Common myeloid progenitor, CD34-positive (primary cell): ENCODE measurements at regions not wholly inside any gene's neighbourhood (a gene's known extent, or its start where the extent isn't known, plus 50 kb on each side); places are given as distances from the start of the nearest gene placed in this dataset.

Experiments
- CTCF ChIA-PET: fragments of 350-600 bp; sonication (Branson Sonifier 250); formaldehyde crosslinking; loops from one replicate; lab custom pipeline; 2021; ENCODE audit warnings: antibody characterized with exemption; lab: Charles Lee
- POLR2A ChIA-PET: fragments of 350-600 bp; sonication (Branson Sonifier 250); formaldehyde crosslinking; loops from one replicate; lab custom pipeline; 2021; ENCODE audit warnings: antibody characterized with exemption; lab: Charles Lee
- DNase-seq, 3 donors: peaks; one replicate each; pipeline versions ENCODE4 v3.0.0 to v3.0.0-alpha.2; 2013
- H3K27ac ChIP-seq, 2 experiments: 1 replicate in 1 of 2; 2 replicates in 1 of 2; pipeline ENCODE4 v1.7.0; 2013; ENCODE audit warnings: inconsistent platforms in 2 of 2, low read length in 2 of 2, mild to moderate bottlenecking in 2 of 2, low read depth in 1 of 2, moderate library complexity in 1 of 2; ENCODE audit not compliant: severe bottlenecking in 2 of 2, insufficient read depth in 1 of 2, poor library complexity in 1 of 2
- H3K27me3 ChIP-seq, 5 experiments: replicated peaks in 2 of 5; 1 replicate in 3 of 5; 2 replicates in 2 of 5; pipeline versions ENCODE4 v1.6.1 to v1.7.0; 2013; ENCODE audit warnings: low read length in 4 of 5, mild to moderate bottlenecking in 2 of 5, moderate library complexity in 2 of 5, inconsistent platforms in 1 of 5; ENCODE audit not compliant: insufficient read depth in 5 of 5, control insufficient read depth in 4 of 5
- H3K36me3 ChIP-seq, 4 experiments: 1 replicate in 2 of 4; 2 replicates in 2 of 4; pipeline versions ENCODE4 v1.6.1 to v1.7.0; 2013; ENCODE audit warnings: low read length in 3 of 4, control low read depth in 1 of 4, mild to moderate bottlenecking in 1 of 4; ENCODE audit not compliant: control insufficient read depth in 4 of 4, insufficient read depth in 4 of 4
- H3K4me1 ChIP-seq, 4 experiments: 1 replicate in 3 of 4; 2 replicates in 1 of 4; pipeline versions ENCODE4 v1.6.1 to v1.7.1; 2013; ENCODE audit warnings: low read length in 3 of 4, mild to moderate bottlenecking in 3 of 4, control low read depth in 1 of 4, inconsistent platforms in 1 of 4, moderate library complexity in 1 of 4; ENCODE audit not compliant: control insufficient read depth in 4 of 4, insufficient read depth in 4 of 4; ENCODE audit errors: control extremely low read depth in 1 of 4
- H3K4me3 ChIP-seq, 7 experiments: 1 replicate in 4 of 7; 2 replicates in 3 of 7; pipeline versions ENCODE4 v1.5.1 to v1.7.0; 2013; ENCODE audit warnings: mild to moderate bottlenecking in 7 of 7, low read length in 6 of 7, moderate library complexity in 6 of 7, inconsistent platforms in 2 of 7, low read depth in 2 of 7, control low read depth in 1 of 7; ENCODE audit not compliant: insufficient read depth in 4 of 7, control insufficient read depth in 1 of 7; ENCODE audit errors: extremely low read depth in 1 of 7
- H3K9me3 ChIP-seq, 5 experiments: 1 replicate in 4 of 5; 2 replicates in 1 of 5; pipeline versions ENCODE4 v1.6.1 to v1.7.1; 2013; ENCODE audit warnings: low read length in 4 of 5, mild to moderate bottlenecking in 2 of 5, inconsistent platforms in 1 of 5, low read depth in 1 of 5, moderate library complexity in 1 of 5; ENCODE audit not compliant: control insufficient read depth in 4 of 5, insufficient read depth in 2 of 5; ENCODE audit errors: control extremely low read depth in 1 of 5
- WGBS: methylation state at CpG from one replicate; pipeline ENCODE4 v1.1.5; 2013; ENCODE audit not compliant: insufficient coverage; 5-methylcytosine and 5-hydroxymethylcytosine counted together

DNA sequence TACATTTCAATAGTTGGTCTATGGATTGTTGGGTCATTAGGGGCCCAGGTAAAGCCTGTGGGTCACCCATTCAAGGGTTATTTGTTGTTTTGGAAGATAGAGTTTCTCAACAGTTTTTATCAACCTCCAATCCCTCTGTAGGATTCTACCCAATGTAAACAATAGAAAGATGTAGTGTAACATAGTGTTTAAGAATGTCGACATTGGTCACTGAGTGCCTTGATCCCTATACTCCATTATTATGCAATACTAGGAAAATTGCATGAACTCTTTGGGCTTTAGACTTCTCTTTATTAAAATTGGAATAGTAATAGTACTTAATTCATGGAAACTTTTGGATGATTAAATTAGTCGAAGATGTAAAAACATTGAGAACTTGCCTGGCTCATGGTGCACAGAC, 292.1 kb downstream of the GPD2 start:
- WGBS = no CpG with 5 or more reads among the region's 2 CpGs

DNA sequence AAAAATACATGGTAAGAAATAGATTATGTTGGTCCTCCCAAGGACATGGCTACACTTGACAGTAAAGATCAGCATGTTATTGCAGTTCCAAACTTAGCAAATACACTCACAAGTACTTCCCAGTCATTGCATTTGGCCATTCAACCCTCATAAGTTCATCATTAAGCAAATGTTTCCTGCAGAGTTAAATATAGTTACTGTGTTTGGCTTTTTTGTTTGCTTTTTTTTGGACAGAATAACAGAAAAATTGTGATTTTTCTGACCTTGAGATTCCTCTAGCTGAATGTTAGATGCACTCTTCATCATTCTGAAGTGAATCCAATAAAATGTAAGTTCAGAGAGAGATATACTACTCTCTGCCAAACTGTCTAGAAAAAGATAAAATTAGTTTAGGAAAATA, 295.3 kb downstream of the GPD2 start:
- H3K4me3 ChIP-seq = no peak overlapping the region
- no peak for DNase-seq
- ChIA-PET POLR2A (no interaction called here), CTCF (no interaction called here)
- H3K27ac ChIP-seq = no peak overlapping the region
- H3K27me3 ChIP-seq = no peaks in the 10 kb centered on the region
- no peaks in the 10 kb centered on the region for H3K36me3 ChIP-seq
- no peaks in the 10 kb centered on the region for H3K9me3 ChIP-seq
- no peaks in the 10 kb centered on the region for H3K4me1 ChIP-seq

More for the DNA sequence above, 292.1 kb downstream of the GPD2 start:
- Histone ChIP-seq H3K4me3 (no peak overlapping the region), H3K27ac (no peak overlapping the region), H3K36me3 (no peaks in the 10 kb centered on the region), H3K4me1 (no peaks in the 10 kb centered on the region), H3K9me3 (no peaks in the 10 kb centered on the region), H3K27me3 (no peaks in the 10 kb centered on the region)
- CTCF ChIA-PET = no interaction called here
- POLR2A ChIA-PET = no interaction called here
- DNase-seq = no peak

DNA sequence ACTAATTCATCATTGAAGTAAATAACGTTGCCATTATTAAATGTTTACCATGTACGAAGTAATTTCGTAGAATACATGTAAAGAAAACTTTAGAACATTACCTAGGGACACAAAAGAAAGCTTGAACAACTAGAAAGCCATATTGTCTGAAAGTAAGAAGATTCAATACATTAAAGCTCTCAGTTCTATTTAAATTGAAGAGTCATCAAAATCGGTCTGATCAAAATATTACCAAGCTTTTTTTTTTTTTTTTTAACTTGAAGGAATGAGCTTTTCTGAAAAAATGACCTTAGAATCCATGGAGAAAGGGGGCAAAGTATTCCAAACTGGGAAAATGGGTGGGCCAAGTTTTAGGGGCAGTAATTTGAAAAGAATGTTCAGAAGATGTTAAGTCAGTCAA, 300.8 kb downstream of the GPD2 start:
- ChIA-PET CTCF (no interaction called here), POLR2A (no interaction called here)
- Histone ChIP-seq H3K36me3 (no peaks in the 10 kb centered on the region), H3K9me3 (no peaks in the 10 kb centered on the region), H3K4me3 (no peak overlapping the region), H3K27ac (no peak overlapping the region), H3K4me1 (no peaks in the 10 kb centered on the region), H3K27me3 (no peaks in the 10 kb centered on the region)
- no peak for DNase-seq
- WGBS = no CpG with 5 or more reads among the region's 4 CpGs

DNA sequence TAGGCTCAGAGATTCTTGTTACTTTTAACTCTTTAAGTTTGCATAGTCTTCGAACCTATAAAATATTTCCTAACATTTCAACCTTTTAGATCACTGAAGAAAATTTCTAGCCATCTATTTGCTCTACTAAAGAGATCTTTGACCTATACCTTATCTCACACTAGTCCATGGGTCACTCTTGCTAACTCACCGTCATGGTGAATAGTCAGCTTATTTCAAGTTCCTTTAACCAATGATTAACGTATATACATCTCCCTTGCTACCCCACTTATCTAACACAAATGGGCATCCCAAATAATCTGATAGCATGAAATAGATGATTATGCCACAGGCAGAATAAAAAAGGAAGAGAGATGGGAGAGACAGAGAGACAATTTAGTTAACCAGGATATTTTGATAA, 303.1 kb downstream of the GPD2 start:
- H3K4me3 ChIP-seq = no peak overlapping the region
- ChIA-PET CTCF (interaction anchor here (1.2 kb wide), 1 partner anchor 49 kb away, joined by 3 read pairs; no protein-coding TSS in a partner anchor), POLR2A (no interaction called here)
- no peak for DNase-seq
- H3K4me1 ChIP-seq = no peaks in the 10 kb centered on the region
- peaks cover 0 to 2% (median 0%) of the 10 kb centered on the region in 5 experiments for H3K27me3 ChIP-seq
- no peak overlapping the region for H3K27ac ChIP-seq
- 100% methylated on average over 2 of the region's 3 CpGs for WGBS
- H3K9me3 ChIP-seq = peaks cover 0 to 1% (median 0%) of the 10 kb centered on the region in 5 experiments
- no peaks in the 10 kb centered on the region for H3K36me3 ChIP-seq

DNA sequence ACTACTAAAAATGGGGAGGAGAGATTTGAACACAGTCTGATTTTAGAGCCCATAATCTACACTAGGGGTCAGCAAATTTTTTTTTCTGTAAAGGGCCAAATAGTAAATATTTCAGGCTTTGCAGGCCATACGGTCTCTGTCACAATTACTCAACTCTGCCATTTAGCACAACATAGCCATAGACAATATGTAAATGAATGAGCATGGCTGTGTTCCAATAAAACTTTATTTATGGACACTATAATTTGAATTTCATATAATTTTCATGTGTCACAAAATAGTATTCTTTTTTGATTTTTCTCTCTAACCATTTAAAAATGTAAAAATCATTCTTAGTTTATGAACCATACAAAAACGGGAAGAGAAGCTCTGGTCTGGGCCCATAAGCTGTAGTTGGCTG, 309.4 kb downstream of the GPD2 start:
- ChIA-PET POLR2A (no interaction called here), CTCF (no interaction called here)
- no peak for DNase-seq
- 100% methylated on average over 1 of the region's 2 CpGs for WGBS
- Histone ChIP-seq H3K9me3 (peaks cover 0 to 3% (median 0%) of the 10 kb centered on the region in 5 experiments), H3K27ac (no peak overlapping the region), H3K4me1 (no peaks in the 10 kb centered on the region), H3K36me3 (no peaks in the 10 kb centered on the region), H3K27me3 (peaks cover 0 to 2% (median 0%) of the 10 kb centered on the region in 5 experiments), H3K4me3 (no peak overlapping the region)

DNA sequence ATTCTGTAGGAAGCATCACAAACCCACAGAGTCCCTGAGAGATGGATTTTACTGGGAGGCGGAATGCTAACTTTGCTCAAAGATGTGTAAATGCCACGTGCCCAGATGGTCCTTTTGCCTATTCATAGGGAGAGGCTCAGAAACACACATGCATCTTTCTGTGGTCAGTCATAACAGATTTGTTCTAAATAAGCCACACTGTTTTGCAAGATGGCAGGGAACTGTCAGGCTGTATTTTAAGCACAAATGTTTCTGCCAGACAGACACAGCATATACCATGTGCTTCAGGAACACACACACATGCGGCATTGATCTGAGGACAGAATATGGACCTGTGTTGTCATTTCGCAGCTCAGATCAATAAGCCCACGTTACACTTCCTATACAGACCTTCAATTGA, 312.0 kb downstream of the GPD2 start:
- no peaks in the 10 kb centered on the region for H3K4me1 ChIP-seq
- H3K36me3 ChIP-seq = no peaks in the 10 kb centered on the region
- DNase-seq = no peak
- WGBS = 79% methylated on average over 3 of the region's 5 CpGs
- peaks cover 0 to 1% (median 0%) of the 10 kb centered on the region in 5 experiments for H3K9me3 ChIP-seq
- H3K27me3 ChIP-seq = no peaks in the 10 kb centered on the region
- ChIA-PET CTCF (no interaction called here), POLR2A (no interaction called here)
- no peak overlapping the region for H3K27ac ChIP-seq
- no peak overlapping the region for H3K4me3 ChIP-seq

DNA sequence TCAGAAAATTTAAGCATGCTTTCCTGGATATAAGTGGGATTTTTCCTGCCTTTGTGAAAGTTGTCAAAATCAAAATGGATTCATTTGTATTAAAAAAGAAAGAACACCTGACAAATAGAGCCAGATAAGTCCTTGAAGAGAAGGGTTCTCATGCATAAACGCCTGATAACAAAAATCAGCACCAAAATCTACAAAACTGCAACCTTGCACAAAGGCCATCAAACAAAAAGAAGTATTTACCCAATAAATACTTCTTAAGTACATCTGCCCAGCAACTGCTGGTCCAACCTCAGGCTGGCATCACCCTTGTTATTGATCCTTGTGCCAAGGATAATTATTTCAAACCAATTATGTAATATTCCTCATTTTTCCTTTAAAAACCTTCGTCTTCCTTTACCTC, 315.9 kb downstream of the GPD2 start:
- no peak overlapping the region for H3K4me3 ChIP-seq
- H3K27ac ChIP-seq = no peak overlapping the region
- WGBS = 85% methylated on average over 1 of the region's 2 CpGs
- POLR2A ChIA-PET = no interaction called here
- H3K27me3 ChIP-seq = no peaks in the 10 kb centered on the region
- H3K9me3 ChIP-seq = no peaks in the 10 kb centered on the region
- no peaks in the 10 kb centered on the region for H3K36me3 ChIP-seq
- no peaks in the 10 kb centered on the region for H3K4me1 ChIP-seq
- no peak for DNase-seq
- CTCF ChIA-PET = no interaction called here
